A172 (cell line): ENCODE measurements at regions not wholly inside any gene's neighbourhood (a gene's known extent, or its start where the extent isn't known, plus 50 kb on each side); places are given as distances from the start of the nearest gene placed in this dataset.

ENCODE experiments used
- DNase-seq: peaks from one replicate; pipeline ENCODE4 v3.0.0-alpha.2; 2015; ENCODE audit warnings: low spot score

DNA sequence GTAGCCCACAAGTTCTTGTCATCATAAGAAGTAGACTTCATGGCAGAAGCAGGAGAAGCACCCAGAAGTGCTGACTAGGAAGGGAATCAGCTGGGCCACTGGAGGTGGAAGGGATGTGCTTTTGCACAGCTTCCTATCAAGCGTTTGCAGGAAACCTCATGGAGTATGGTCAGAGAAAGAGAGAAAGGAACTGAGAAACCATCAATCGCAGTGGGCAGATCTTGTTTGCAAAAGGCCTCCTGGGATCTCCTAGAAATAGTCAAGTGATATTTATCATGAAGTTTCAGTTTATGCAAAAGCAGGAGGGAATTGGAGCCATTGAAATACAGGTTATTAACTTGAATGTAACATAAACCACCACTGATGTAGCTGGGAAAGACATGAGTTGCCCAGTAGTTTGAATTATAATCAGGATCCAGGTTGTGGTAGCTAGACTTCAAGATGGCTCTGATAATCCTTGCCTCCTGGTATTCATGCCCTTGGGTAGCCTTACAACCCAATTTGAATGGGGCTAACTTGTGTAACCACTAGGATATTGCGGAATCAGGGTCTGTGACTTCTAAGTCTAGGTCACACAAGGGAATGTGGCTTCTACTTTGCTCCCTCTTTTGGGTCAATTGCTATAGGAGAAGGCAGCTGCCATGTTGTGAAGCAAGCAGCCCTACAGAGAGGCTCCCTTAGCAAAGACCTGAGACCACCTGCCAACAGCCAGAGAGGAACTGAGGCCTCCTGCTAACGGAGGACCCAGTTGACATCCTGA lies 69.8 kb upstream of the TCF4 start:
- no peak for DNase-seq

DNA sequence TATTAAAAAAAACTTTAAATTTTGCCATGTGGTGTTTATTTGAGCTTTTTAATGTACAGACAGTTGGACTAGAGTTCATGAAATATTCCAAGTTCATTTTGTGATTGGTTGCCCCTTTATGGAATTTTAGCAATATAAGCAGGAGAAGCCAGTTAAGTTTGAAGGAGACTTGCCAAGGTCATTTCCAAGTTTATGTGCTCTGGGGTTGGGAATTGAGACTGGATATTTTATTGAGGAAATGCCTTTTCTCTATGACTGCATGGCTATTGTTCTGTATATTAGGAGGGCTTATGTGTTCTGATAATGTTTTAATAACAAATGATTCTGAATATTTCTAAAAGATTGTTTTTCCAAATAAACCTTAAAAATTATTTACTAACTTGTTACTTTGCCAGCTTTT lies 67.0 kb upstream of the TCF4 start:
- no peak for DNase-seq

DNA sequence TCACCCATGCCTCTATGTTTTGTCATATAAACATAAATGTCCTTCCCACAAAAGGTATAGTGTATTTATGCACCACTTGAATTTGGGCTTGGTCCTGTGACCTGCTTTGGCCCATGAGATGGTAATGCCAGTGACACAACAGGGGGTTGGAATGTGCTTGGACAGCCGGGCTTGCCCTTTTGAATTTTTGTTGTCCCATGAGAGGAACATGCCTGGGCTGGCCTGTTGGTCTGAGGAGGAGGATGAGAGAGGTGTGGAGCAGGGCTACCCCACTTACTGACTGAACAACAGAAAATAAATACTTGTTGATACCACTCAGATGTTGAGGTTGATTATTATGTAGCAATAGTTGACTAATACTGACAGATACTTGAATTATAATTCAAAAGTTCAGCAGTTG lies 63.2 kb upstream of the TCF4 start:
- DNase-seq, result no peak

DNA sequence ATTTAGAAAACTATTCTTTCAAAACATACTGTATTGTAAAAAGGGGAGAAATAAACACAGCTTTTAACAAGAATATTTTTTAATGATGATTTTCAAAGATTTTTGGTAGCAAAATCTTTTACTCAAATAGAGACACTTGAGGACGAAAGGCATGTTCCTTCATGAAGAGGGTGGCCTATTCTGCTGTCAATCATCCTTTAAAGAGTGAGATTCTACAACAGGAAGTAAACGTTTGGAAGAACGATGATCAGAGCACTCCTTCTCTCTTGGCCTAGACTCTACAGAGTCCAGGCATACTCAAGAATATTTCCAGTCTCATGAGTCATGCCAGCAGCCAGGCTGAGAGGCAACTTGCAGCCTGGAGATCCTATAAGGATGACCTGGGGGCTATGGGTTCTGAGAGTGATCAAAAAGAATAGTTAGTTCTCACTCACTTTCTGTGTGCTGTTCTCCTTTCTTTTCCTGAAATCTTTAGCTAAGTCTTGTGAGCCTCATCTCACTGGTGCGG lies 62.4 kb upstream of the TCF4 start:
- no peak for DNase-seq

DNA sequence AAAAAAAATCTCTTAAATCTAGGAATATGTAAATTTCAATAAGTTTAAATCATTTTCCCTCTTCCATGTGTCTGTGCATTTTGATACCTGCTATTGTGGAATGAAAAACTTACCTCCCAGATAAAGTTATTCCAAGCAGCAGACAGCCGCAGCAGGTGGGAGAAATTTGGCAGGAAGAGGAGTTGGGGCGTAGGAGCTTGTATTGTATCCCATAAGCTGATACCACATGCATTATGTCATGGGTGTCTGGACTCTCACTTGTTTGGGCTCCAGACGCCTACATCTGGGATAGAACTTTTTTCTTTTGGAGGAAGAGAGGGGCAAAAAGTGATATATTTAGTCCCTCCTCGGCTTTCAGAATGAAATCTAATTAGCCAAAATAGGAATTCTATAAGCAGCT lies 59.3 kb upstream of the TCF4 start:
- DNase-seq, result no peak

DNA sequence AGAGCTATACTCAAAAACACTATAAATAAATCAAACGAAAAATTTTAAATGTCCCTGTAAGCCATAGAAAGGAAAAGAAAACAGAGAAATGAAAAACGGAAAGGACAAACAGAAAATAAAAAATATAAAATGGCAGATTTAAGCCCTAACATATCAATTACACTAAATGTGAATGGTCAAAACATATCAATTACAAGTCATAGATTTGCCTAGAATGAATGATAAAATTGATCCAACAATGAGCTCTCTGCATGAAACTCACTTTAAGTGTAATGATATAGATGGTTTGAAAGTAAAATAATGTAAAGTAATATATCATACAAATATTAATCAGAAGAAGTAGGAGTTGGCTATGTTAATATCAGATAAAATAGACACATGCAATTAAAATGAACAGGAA lies 54.2 kb upstream of the TCF4 start:
- DNase-seq, result no peak

DNA sequence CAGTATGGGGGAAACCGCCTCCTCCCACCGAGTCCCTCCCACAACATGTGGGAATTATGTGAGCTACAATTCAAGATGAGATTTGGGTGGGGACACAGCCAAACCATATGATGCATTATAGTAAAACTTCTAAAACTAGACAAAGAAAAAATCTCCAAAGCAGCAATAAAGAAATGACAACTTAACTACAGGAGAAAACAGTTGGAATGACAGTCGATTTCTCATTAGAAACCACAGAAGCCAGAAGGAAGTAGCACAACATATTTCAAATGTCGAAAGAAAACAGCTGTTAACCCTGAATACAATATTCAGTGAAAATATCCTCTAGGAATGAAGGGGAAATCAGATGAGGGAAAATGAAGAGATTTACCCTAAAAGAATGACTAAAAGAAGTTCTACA lies 53.5 kb upstream of the TCF4 start:
- DNase-seq, result no peak
